ENCODE measurements at regions not wholly inside any gene's neighbourhood (a gene's known extent, or its start where the extent isn't known, plus 50 kb on each side); places are given as distances from the start of the nearest gene placed in this dataset.
"Not testable (repeated sequence)": the region's sequence is repeated elsewhere in the genome, so short reads cannot be mapped to it uniquely, and the experiment has no call there.

GRCh38 chr5:26343801-26344325, 694.5 kb downstream of the CDH9 start:
- Histone ChIP-seq H3K36me3 (ENCODE audit: insufficient read depth) (no peaks in the 10 kb centered on the region), H3K4me2 (no peak overlapping the region), H3K4me3 (IDR thresholded peaks at IDR 0.05; ENCODE audit: insufficient read depth, low read depth, low read length) (no peak overlapping the region), H3K27ac (no peak overlapping the region), H2AFZ (ENCODE audit: low read depth) (no peak overlapping the region), H3K79me2 (ENCODE audit: insufficient read depth, low read depth) (no peaks in the 10 kb centered on the region), H3K9ac (no peak overlapping the region), H3K27me3 (ENCODE audit: insufficient read depth, low read depth) (no peaks in the 10 kb centered on the region), H4K20me1 (ENCODE audit: insufficient read depth) (no peaks in the 10 kb centered on the region), H3K4me1 (ENCODE audit: low read depth, poor library complexity, severe bottlenecking) (no peaks in the 10 kb centered on the region)
- TF ChIP-seq CTCF (conservative IDR thresholded peaks at IDR 0.05; ENCODE audit: low read depth, low read length) = no peak

GRCh38 chr5:26339576-26339975, 698.8 kb downstream of the CDH9 start:
- Histone ChIP-seq H3K4me2 (no peak overlapping the region), H3K27ac (no peak overlapping the region)

GRCh38 chr5:26329562-26330189, 708.7 kb downstream of the CDH9 start:
- no peaks in the 10 kb centered on the region for H3K36me3 ChIP-seq (ENCODE audit: insufficient read depth)
- no peaks in the 10 kb centered on the region for H3K27me3 ChIP-seq (ENCODE audit: insufficient read depth, low read depth)
- no peak for TF ChIP-seq CTCF (conservative IDR thresholded peaks at IDR 0.05; ENCODE audit: low read depth, low read length)
- H3K4me1 ChIP-seq (ENCODE audit: low read depth, poor library complexity, severe bottlenecking) = no peaks in the 10 kb centered on the region
- no peak overlapping the region for H2AFZ ChIP-seq (ENCODE audit: low read depth)
- H4K20me1 ChIP-seq (ENCODE audit: insufficient read depth) = no peaks in the 10 kb centered on the region
- no peak overlapping the region for H3K9ac ChIP-seq
- H3K27ac ChIP-seq = no peak overlapping the region
- no peak overlapping the region for H3K4me2 ChIP-seq
- no peak overlapping the region for H3K4me3 ChIP-seq (IDR thresholded peaks at IDR 0.05; ENCODE audit: insufficient read depth, low read depth, low read length)
- no peaks in the 10 kb centered on the region for H3K79me2 ChIP-seq (ENCODE audit: insufficient read depth, low read depth)

More at GRCh38 chr5:26339576-26339975, 698.8 kb downstream of the CDH9 start:
- H4K20me1 ChIP-seq (ENCODE audit: insufficient read depth) = no peaks in the 10 kb centered on the region
- no peaks in the 10 kb centered on the region for H3K4me1 ChIP-seq (ENCODE audit: low read depth, poor library complexity, severe bottlenecking)
- H3K36me3 ChIP-seq (ENCODE audit: insufficient read depth) = no peaks in the 10 kb centered on the region
- H3K27me3 ChIP-seq (ENCODE audit: insufficient read depth, low read depth) = no peaks in the 10 kb centered on the region
- H2AFZ ChIP-seq (ENCODE audit: low read depth) = no peak overlapping the region
- TF ChIP-seq CTCF (conservative IDR thresholded peaks at IDR 0.05; ENCODE audit: low read depth, low read length) = no peak
- no peak overlapping the region for H3K9ac ChIP-seq
- H3K4me3 ChIP-seq (IDR thresholded peaks at IDR 0.05; ENCODE audit: insufficient read depth, low read depth, low read length) = no peak overlapping the region
- no peaks in the 10 kb centered on the region for H3K79me2 ChIP-seq (ENCODE audit: insufficient read depth, low read depth)

GRCh38 chr5:26326153-26326759, 712.1 kb downstream of the CDH9 start:
- Histone ChIP-seq H3K27ac (no peak overlapping the region), H3K4me3 (IDR thresholded peaks at IDR 0.05; ENCODE audit: insufficient read depth, low read depth, low read length) (no peak overlapping the region), H3K4me1 (ENCODE audit: low read depth, poor library complexity, severe bottlenecking) (no peaks in the 10 kb centered on the region), H2AFZ (ENCODE audit: low read depth) (no peak overlapping the region), H3K9ac (no peak overlapping the region), H3K4me2 (no peak overlapping the region), H3K27me3 (ENCODE audit: insufficient read depth, low read depth) (no peaks in the 10 kb centered on the region), H3K36me3 (ENCODE audit: insufficient read depth) (no peaks in the 10 kb centered on the region), H4K20me1 (ENCODE audit: insufficient read depth) (no peaks in the 10 kb centered on the region), H3K79me2 (ENCODE audit: insufficient read depth, low read depth) (no peaks in the 10 kb centered on the region)
- no peak for TF ChIP-seq CTCF (conservative IDR thresholded peaks at IDR 0.05; ENCODE audit: low read depth, low read length)

DNA sequence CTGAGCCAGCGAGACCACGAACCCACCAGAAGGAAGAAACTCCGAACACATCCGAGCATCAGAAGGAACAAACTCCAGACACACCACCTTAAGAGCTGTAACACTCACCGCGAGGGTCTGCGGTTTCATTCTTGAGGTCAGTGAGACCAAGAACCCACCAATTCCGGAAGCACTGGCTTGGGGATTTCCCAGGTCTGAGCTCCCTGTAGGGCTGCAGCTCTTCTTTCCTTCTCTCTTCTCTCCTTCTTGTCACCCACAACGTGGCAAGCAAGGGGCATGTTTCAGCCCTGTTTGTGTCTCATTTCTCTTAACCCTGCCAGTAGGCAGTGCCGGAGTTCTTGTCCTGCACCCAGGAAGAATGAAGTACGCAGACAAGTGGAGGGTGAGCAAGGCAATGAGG, 713.0 kb downstream of the CDH9 start:
- H3K79me2 ChIP-seq (ENCODE audit: insufficient read depth, low read depth); H3K27me3 ChIP-seq (ENCODE audit: insufficient read depth, low read depth); H3K4me1 ChIP-seq (ENCODE audit: low read depth, poor library complexity, severe bottlenecking); H4K20me1 ChIP-seq (ENCODE audit: insufficient read depth); H3K4me3 ChIP-seq (IDR thresholded peaks at IDR 0.05; ENCODE audit: insufficient read depth, low read depth, low read length); H3K9ac ChIP-seq; H3K4me2 ChIP-seq; H3K36me3 ChIP-seq (ENCODE audit: insufficient read depth); H3K27ac ChIP-seq: not testable (repeated sequence)
- H2AFZ ChIP-seq (ENCODE audit: low read depth) = peak overlapping the region; percentile 18; the same call in 1 of the 2 replicates

GRCh38 chr5:26324273-26324895, 714.0 kb downstream of the CDH9 start:
- H2AFZ ChIP-seq (ENCODE audit: low read depth); H3K27ac ChIP-seq; H3K4me2 ChIP-seq; H3K4me3 ChIP-seq (IDR thresholded peaks at IDR 0.05; ENCODE audit: insufficient read depth, low read depth, low read length); H3K27me3 ChIP-seq (ENCODE audit: insufficient read depth, low read depth); H3K79me2 ChIP-seq (ENCODE audit: insufficient read depth, low read depth); H3K4me1 ChIP-seq (ENCODE audit: low read depth, poor library complexity, severe bottlenecking); H4K20me1 ChIP-seq (ENCODE audit: insufficient read depth); H3K36me3 ChIP-seq (ENCODE audit: insufficient read depth); H3K9ac ChIP-seq: not testable (repeated sequence)
